Suprapubic skin (tissue), 4 donors: ENCODE measurements at regions not wholly inside any gene's neighbourhood (a gene's known extent, or its start where the extent isn't known, plus 50 kb on each side); places are given as distances from the start of the nearest gene placed in this dataset.

Experiments
- DNase-seq, 2 donors: peaks; one replicate each; pipeline ENCODE4 v3.0.0-alpha.2; 2019; ENCODE audit warnings: low spot score in 2 of 2
- H3K27ac ChIP-seq: fragments of 200-600 bp; sonication (generic); one replicate; pipeline ENCODE4 v1.5.1; 2019
- H3K27me3 ChIP-seq: fragments of 200-600 bp; sonication (generic); one replicate; pipeline ENCODE4 v1.5.1; 2019
- H3K36me3 ChIP-seq: fragments of 200-600 bp; sonication (generic); one replicate; pipeline ENCODE4 v1.5.1; 2019
- H3K4me1 ChIP-seq: fragments of 200-600 bp; sonication (generic); one replicate; pipeline ENCODE4 v1.5.1; 2019
- H3K4me3 ChIP-seq: fragments of 200-600 bp; sonication (generic); one replicate; pipeline ENCODE4 v1.5.1; 2019; ENCODE audit warnings: mild to moderate bottlenecking
- H3K9me3 ChIP-seq: fragments of 200-600 bp; sonication (generic); one replicate; pipeline ENCODE4 v1.5.1; 2019
- CTCF ChIP-seq, 2 donors: fragments of 200-600 bp in 1 of 2; fragments of 450-650 bp in 1 of 2; sonication (generic) in 1 of 2; IDR thresholded peaks; one replicate each; pipeline ENCODE4 v1.5.1; 2016 to 2019; ENCODE audit warnings: antibody characterized with exemption in 2 of 2, mild to moderate bottlenecking in 1 of 2, moderate library complexity in 1 of 2
- EP300 ChIP-seq: sonication (generic); formaldehyde crosslinking; IDR thresholded peaks from one replicate; pipeline ENCODE4 v1.6.1; 2017; ENCODE audit warnings: antibody characterized with exemption
- POLR2A ChIP-seq, 2 donors: fragments of 450-650 bp; IDR thresholded peaks; one replicate each; pipeline ENCODE4 v1.6.1; 2017; ENCODE audit warnings: antibody characterized with exemption in 2 of 2, mild to moderate bottlenecking in 2 of 2, moderate library complexity in 2 of 2
- POLR2AphosphoS5 ChIP-seq, 3 donors: sonication (generic); formaldehyde crosslinking; IDR thresholded peaks; one replicate each; pipeline ENCODE4 v1.6.1; 2017; ENCODE audit warnings: antibody characterized with exemption in 3 of 3
- WGBS: methylation state at CpG from one replicate; pipeline ENCODE4 v1.1.5; 2018; 5-methylcytosine and 5-hydroxymethylcytosine counted together

- no peak for DNase-seq
- Histone ChIP-seq H3K36me3 (no peaks in the 10 kb centered on the region), H3K27me3 (no peaks in the 10 kb centered on the region), H3K27ac (no peak overlapping the region), H3K4me3 (no peak overlapping the region), H3K4me1 (no peaks in the 10 kb centered on the region), H3K9me3 (no peaks in the 10 kb centered on the region)
- TF ChIP-seq POLR2AphosphoS5 (IDR thresholded peaks at IDR 0.05) (no peak), EP300 (no peak), CTCF (IDR thresholded peaks at IDR 0.05) (no peak), POLR2A (IDR thresholded peaks at IDR 0.05) (no peak)
- WGBS, result 81% methylated on average over 2 of the region's 2 CpGs
These were observed 153.0 kb downstream of the UXS1 start for GRCh38 chr2:106041150-106041549.

- no peak overlapping the region for H3K4me3 ChIP-seq
- H3K4me1 ChIP-seq, result no peaks in the 10 kb centered on the region
- DNase-seq, result no peak
- no peaks in the 10 kb centered on the region for H3K9me3 ChIP-seq
- TF ChIP-seq CTCF (IDR thresholded peaks at IDR 0.05), result no peak
- no peak for TF ChIP-seq POLR2A (IDR thresholded peaks at IDR 0.05)
- no peak for TF ChIP-seq EP300
- no peak for TF ChIP-seq POLR2AphosphoS5 (IDR thresholded peaks at IDR 0.05)
- no peak overlapping the region for H3K27ac ChIP-seq
- 83% methylated on average over 4 of the region's 4 CpGs for WGBS
- no peaks in the 10 kb centered on the region for H3K36me3 ChIP-seq
- H3K27me3 ChIP-seq, result no peaks in the 10 kb centered on the region
These were observed 154.3 kb downstream of the UXS1 start for GRCh38 chr2:106039634-106040315.

GRCh38 chr2:106038601-106039375 lies 155.3 kb downstream of the UXS1 start:
- TF ChIP-seq POLR2A (IDR thresholded peaks at IDR 0.05) (no peak), CTCF (IDR thresholded peaks at IDR 0.05) (no peak), EP300 (no peak), POLR2AphosphoS5 (IDR thresholded peaks at IDR 0.05) (no peak)
- Histone ChIP-seq H3K27me3 (no peaks in the 10 kb centered on the region), H3K27ac (no peak overlapping the region), H3K4me1 (no peaks in the 10 kb centered on the region), H3K36me3 (no peaks in the 10 kb centered on the region), H3K9me3 (no peaks in the 10 kb centered on the region), H3K4me3 (no peak overlapping the region)
- WGBS, result 46% methylated on average over 10 of the region's 12 CpGs
- no peak for DNase-seq

GRCh38 chr2:106037932-106038331 lies 156.2 kb downstream of the UXS1 start:
- TF ChIP-seq EP300 (no peak), POLR2AphosphoS5 (IDR thresholded peaks at IDR 0.05) (no peak), POLR2A (IDR thresholded peaks at IDR 0.05) (no peak), CTCF (IDR thresholded peaks at IDR 0.05) (no peak)
- 80% methylated on average over 6 of the region's 6 CpGs for WGBS
- no peaks in the 10 kb centered on the region for H3K27me3 ChIP-seq
- no peak overlapping the region for H3K27ac ChIP-seq
- DNase-seq, result no peak
- no peaks in the 10 kb centered on the region for H3K4me1 ChIP-seq
- no peak overlapping the region for H3K4me3 ChIP-seq
- no peaks in the 10 kb centered on the region for H3K36me3 ChIP-seq
- no peaks in the 10 kb centered on the region for H3K9me3 ChIP-seq

- Histone ChIP-seq H3K4me1 (no peaks in the 10 kb centered on the region), H3K27me3 (no peaks in the 10 kb centered on the region), H3K4me3 (no peak overlapping the region), H3K36me3 (no peaks in the 10 kb centered on the region), H3K9me3 (no peaks in the 10 kb centered on the region), H3K27ac (no peak overlapping the region)
- TF ChIP-seq POLR2A (IDR thresholded peaks at IDR 0.05), result no peak
- no peak for TF ChIP-seq CTCF (IDR thresholded peaks at IDR 0.05)
- TF ChIP-seq POLR2AphosphoS5 (IDR thresholded peaks at IDR 0.05), result no peak
- TF ChIP-seq EP300, result no peak
- WGBS, result 100% methylated on average over 1 of the region's 1 CpG
- no peak for DNase-seq
These were observed 156.8 kb downstream of the UXS1 start for GRCh38 chr2:106037262-106037661.
